Ishikawa (cell line): ENCODE measurements at regions not wholly inside any gene's neighbourhood (a gene's known extent, or its start where the extent isn't known, plus 50 kb on each side); places are given as distances from the start of the nearest gene placed in this dataset.
A peak's percentile ranks its signal among the peaks of the same experiment; 100 is the strongest.

Source experiments
- CEBPB ChIP-seq: IDR thresholded peaks from 2 replicates; pipeline ENCODE4 v1.6.1; 2012
- CREB1 ChIP-seq: IDR thresholded peaks from 2 replicates; pipeline ENCODE4 v1.6.1; 2012; ENCODE audit warnings: low read depth
- EGR1 ChIP-seq: IDR thresholded peaks from 2 replicates; pipeline ENCODE4 v1.6.1; 2012
- EP300 ChIP-seq: IDR thresholded peaks from 2 replicates; pipeline ENCODE4 v1.6.1; 2012; ENCODE audit warnings: borderline replicate concordance
- FOXM1 ChIP-seq: IDR thresholded peaks from 2 replicates; pipeline ENCODE4 v1.6.1; 2012; ENCODE audit warnings: low read depth, borderline replicate concordance
- MAX ChIP-seq: IDR thresholded peaks from 2 replicates; pipeline ENCODE4 v1.6.1; 2012
- NFIC ChIP-seq: IDR thresholded peaks from 2 replicates; pipeline ENCODE4 v1.6.1; 2012
- RAD21 ChIP-seq: IDR thresholded peaks from 2 replicates; pipeline ENCODE4 v1.6.1; 2012; ENCODE audit warnings: low read depth
- REST ChIP-seq: IDR thresholded peaks from 2 replicates; pipeline ENCODE4 v1.6.1; 2012; ENCODE audit warnings: low read depth, mild to moderate bottlenecking
- TAF1 ChIP-seq: IDR thresholded peaks from 2 replicates; pipeline ENCODE4 v1.6.1; 2012; ENCODE audit warnings: low read depth, mild to moderate bottlenecking
- TCF12 ChIP-seq: IDR thresholded peaks from 2 replicates; pipeline ENCODE4 v1.6.1; 2012; ENCODE audit warnings: low read depth
- USF1 ChIP-seq: IDR thresholded peaks from 2 replicates; pipeline ENCODE4 v1.6.1; 2012
- YY1 ChIP-seq: IDR thresholded peaks from 2 replicates; pipeline ENCODE4 v1.6.1; 2012; ENCODE audit warnings: low read depth
- ZBTB7A ChIP-seq: IDR thresholded peaks from 2 replicates; pipeline ENCODE4 v1.6.1; 2012; ENCODE audit warnings: low read depth

GRCh38 chr22:27474711-27475547, 326.6 kb downstream of the MN1 start:
- TF ChIP-seq YY1 (no peak), REST (no peak), EP300 (peak; percentile 84), CEBPB (no peak), TAF1 (no peak), RAD21 (no peak), CREB1 (no peak), MAX (0 out of 2 replicates have a peak, but pooled peaks have one; percentile 30), FOXM1 (no peak), ZBTB7A (no peak), EGR1 (no peak), NFIC (peak; percentile 69), USF1 (peak; percentile 73), TCF12 (peak; percentile 90)
